ENCODE measurements at regions not wholly inside any gene's neighbourhood (a gene's known extent, or its start where the extent isn't known, plus 50 kb on each side); places are given as distances from the start of the nearest gene placed in this dataset.

DNA sequence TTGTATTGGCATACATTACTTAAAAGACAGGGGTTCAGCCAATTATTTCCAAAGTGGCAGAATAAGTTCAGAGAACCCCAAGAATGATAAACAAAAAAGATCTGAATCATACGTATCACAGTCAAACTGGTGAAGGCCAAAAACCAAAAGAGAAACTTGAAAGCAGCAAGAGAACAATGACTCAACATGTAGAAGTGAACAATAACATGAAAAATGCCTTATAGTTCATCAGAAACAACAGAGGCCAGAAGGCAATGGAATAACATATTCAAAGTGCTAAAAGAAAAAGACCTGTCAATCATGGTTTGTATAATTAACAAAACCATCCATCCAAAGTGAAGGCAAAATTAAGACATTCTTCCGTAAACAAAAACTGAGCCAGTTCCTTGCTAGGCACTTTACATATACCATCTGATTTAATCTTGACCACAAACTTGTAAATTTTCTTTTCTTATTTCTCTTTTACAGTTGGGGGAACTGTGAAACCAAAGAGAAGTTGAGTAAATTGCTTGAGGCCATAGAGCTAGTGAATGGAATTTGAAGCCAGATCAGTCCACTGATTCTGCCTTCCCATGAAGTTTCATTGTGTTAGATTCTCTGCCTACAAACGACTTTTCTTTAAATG lies 232.1 kb upstream of the SEL1L start:
- DNase-seq (ENCODE audit: low read depth, low spot score), result no peak
- Mint-ChIP-seq H3K4me1 (peaks cover 25% of the 10 kb centered on the region), H3K9me3 (peaks cover 12% of the 10 kb centered on the region), H3K27ac (ENCODE audit: unreplicated experiment) (no peak overlapping the region), H3K4me3 (no peak overlapping the region), H3K36me3 (ENCODE audit: low read depth) (peaks cover 2% of the 10 kb centered on the region), H3K27me3 (ENCODE audit: low read depth) (no peaks in the 10 kb centered on the region)
- TF ChIP-seq, protein P1, sequence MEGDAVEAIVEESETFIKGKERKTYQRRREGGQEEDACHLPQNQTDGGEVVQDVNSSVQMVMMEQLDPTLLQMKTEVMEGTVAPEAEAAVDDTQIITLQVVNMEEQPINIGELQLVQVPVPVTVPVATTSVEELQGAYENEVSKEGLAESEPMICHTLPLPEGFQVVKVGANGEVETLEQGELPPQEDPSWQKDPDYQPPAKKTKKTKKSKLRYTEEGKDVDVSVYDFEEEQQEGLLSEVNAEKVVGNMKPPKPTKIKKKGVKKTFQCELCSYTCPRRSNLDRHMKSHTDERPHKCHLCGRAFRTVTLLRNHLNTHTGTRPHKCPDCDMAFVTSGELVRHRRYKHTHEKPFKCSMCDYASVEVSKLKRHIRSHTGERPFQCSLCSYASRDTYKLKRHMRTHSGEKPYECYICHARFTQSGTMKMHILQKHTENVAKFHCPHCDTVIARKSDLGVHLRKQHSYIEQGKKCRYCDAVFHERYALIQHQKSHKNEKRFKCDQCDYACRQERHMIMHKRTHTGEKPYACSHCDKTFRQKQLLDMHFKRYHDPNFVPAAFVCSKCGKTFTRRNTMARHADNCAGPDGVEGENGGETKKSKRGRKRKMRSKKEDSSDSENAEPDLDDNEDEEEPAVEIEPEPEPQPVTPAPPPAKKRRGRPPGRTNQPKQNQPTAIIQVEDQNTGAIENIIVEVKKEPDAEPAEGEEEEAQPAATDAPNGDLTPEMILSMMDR (conservative IDR thresholded peaks at IDR 0.05), result no peak

DNA sequence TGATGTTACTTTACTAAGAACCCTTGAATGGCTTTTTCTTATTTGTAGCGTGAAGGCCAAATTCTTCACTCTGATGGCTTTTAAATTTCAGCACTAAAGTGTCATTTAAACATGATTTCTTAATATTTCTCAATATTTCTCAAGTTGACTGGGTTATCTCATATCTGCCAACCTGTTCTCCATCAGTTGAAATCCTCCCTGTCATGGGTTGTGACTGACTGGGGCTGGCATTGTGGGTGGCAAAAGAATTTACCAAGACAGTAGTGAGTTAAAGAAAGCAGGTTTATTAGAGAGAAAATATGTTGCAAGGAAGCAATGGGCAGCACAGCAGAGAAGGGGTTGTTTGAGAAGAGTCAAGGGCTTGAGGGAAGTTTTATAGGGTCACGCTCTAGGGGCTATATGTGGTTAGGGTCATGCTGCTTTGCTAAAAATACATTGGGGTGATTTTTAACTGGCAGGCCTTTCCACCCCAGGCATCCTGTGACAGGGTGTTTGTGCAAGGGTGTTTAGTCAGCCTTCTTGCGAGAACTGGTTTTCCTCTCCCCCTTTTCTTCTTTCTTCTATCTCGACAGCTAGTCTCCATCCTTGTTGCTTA lies 232.8 kb upstream of the SEL1L start:
- H3K4me1 Mint-ChIP-seq, result peaks cover 25% of the 10 kb centered on the region
- H3K4me3 Mint-ChIP-seq, result no peak overlapping the region
- H3K27ac Mint-ChIP-seq (ENCODE audit: unreplicated experiment), result no peak overlapping the region
- no peaks in the 10 kb centered on the region for H3K27me3 Mint-ChIP-seq (ENCODE audit: low read depth)
- peaks cover 2% of the 10 kb centered on the region for H3K36me3 Mint-ChIP-seq (ENCODE audit: low read depth)
- no peak for DNase-seq (ENCODE audit: low read depth, low spot score)
- TF ChIP-seq, protein P1 (conservative IDR thresholded peaks at IDR 0.05), result no peak
- H3K9me3 Mint-ChIP-seq, result peaks cover 12% of the 10 kb centered on the region

DNA sequence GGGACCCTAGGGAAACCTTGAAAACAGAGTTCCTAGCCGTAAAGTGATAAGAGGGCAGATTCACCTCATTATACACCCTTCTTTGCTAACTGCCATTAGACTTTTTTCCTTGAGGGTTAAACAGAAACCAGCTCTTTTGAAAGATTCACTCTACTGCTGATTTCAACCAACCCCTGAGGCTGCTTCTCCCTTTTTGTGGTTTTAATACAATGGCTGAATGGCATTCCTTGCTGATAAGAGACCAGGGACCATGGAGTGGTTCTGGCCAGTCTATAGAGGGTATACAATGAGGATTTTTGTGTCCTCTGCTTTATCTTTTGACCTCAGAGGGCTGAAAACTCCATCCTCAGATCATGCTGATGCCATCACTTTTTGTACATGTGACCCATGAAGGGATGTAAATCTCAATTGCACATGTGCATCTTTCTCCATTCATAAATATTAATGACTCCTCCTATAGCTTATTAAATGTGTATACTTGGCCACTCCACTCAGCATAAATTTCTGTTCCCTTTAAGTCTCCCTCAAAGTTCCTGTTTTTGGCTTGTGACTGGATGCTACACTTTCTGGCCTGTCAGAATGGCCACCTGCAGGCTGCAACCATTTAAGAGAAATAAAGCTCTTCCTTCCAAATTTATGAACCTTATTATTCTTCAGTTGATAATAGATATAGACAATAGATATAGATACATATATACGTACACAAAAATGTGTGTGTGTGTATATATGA lies 233.8 kb upstream of the SEL1L start:
- no peaks in the 10 kb centered on the region for H3K27me3 Mint-ChIP-seq (ENCODE audit: low read depth)
- TF ChIP-seq, protein P1 (conservative IDR thresholded peaks at IDR 0.05), result no peak
- H3K27ac Mint-ChIP-seq (ENCODE audit: unreplicated experiment), result no peak overlapping the region
- H3K4me1 Mint-ChIP-seq, result peaks cover 25% of the 10 kb centered on the region
- H3K4me3 Mint-ChIP-seq, result no peak overlapping the region
- peaks cover 2% of the 10 kb centered on the region for H3K36me3 Mint-ChIP-seq (ENCODE audit: low read depth)
- peaks cover 12% of the 10 kb centered on the region for H3K9me3 Mint-ChIP-seq
- DNase-seq (ENCODE audit: low read depth, low spot score), result no peak

DNA sequence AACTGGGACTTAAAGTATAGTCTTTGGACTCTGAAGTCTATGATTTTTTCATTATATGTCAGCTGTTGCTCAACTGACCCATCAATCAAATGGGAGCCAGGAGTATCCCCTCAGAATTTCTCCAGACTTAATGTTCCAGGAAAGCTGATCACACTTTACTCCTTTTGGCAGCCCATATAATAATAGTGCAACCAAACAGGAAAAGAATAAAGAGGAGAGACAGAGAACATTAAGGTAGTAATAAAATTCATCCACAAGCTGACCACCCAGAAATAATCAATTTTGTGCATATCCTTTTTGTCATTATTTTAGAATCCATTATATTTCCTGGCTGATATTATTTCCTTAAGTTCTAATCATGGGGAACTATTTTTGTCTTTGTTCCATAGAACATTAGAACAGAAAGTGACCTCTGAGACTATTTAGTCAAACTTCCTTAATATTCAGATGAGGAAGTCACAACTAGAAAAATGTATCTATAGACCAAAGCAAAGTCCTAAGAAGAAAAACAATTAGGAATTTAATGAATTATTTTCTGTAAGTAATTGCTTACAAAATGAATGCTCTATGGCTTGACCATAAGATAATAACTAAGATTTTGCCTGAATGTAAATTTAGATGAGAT lies 238.1 kb upstream of the SEL1L start:
- H3K27ac Mint-ChIP-seq (ENCODE audit: unreplicated experiment), result no peak overlapping the region
- no peaks in the 10 kb centered on the region for H3K27me3 Mint-ChIP-seq (ENCODE audit: low read depth)
- peaks cover 2% of the 10 kb centered on the region for H3K36me3 Mint-ChIP-seq (ENCODE audit: low read depth)
- H3K4me3 Mint-ChIP-seq, result no peak overlapping the region
- no peak for DNase-seq (ENCODE audit: low read depth, low spot score)
- H3K9me3 Mint-ChIP-seq, result peaks cover 15% of the 10 kb centered on the region
- H3K4me1 Mint-ChIP-seq, result peaks cover 12% of the 10 kb centered on the region
- TF ChIP-seq, protein P1 (conservative IDR thresholded peaks at IDR 0.05), result no peak

GRCh38 chr14:81772381-81772780 lies 238.7 kb upstream of the SEL1L start:
- Mint-ChIP-seq H3K36me3 (ENCODE audit: low read depth) (peaks cover 2% of the 10 kb centered on the region), H3K9me3 (peaks cover 15% of the 10 kb centered on the region), H3K27ac (ENCODE audit: unreplicated experiment) (no peak overlapping the region), H3K27me3 (ENCODE audit: low read depth) (no peaks in the 10 kb centered on the region), H3K4me1 (peaks cover 12% of the 10 kb centered on the region), H3K4me3 (no peak overlapping the region)
- no peak for DNase-seq (ENCODE audit: low read depth, low spot score)
- TF ChIP-seq, protein P1 (conservative IDR thresholded peaks at IDR 0.05), result no peak
